ENCODE measurements at regions not wholly inside any gene's neighbourhood (a gene's known extent, or its start where the extent isn't known, plus 50 kb on each side); places are given as distances from the start of the nearest gene placed in this dataset.

- no peaks in the 10 kb centered on the region for H3K4me1 Mint-ChIP-seq (ENCODE audit: low read depth)
- H3K36me3 Mint-ChIP-seq (ENCODE audit: low read depth) = no peaks in the 10 kb centered on the region
- no peak overlapping the region for H3K27ac Mint-ChIP-seq
- peaks cover 8% of the 10 kb centered on the region for H3K9me3 Mint-ChIP-seq
- H3K4me3 Mint-ChIP-seq = no peak overlapping the region
- no peaks in the 10 kb centered on the region for H3K27me3 Mint-ChIP-seq
Measured at GRCh38 chr3:28905798-28906197, 375.1 kb upstream of the RBMS3 start.

DNA sequence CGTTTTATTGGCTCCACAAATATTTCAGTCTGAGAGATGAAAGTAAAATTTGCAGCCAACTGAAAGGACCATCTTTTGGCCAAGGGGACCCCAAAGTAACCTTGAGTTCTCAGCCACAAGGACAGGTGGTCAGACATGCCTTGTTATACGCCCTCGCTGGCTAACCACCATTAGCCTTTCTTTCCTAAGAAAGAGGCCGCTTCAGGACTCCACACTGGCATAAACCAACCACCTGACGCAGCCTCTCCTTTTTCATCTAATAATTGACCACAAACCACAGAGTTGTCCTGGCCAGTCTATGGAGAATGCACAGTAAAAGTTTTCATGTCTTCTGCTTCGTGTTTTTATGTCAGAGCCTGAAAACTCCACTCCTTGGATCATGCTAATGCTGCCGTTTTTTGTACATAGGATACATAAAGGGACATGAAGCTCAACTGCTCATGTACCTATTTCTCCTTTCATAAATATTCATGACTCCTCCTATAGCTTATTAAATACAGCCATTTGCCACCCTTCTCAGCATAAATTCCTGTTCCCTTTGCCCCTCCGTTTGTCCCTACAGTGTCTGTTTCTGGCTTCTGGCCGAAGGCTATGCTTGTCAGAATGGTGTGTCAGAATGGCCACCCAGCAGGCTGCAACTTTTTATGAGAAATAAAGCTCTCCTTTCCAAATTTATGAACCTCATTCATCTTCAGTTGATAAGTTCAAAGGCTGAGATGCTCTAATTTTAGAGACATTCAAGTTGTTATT is 374.1 kb upstream of the RBMS3 start:
- H3K36me3 Mint-ChIP-seq (ENCODE audit: low read depth) = no peaks in the 10 kb centered on the region
- no peak overlapping the region for H3K4me3 Mint-ChIP-seq
- no peaks in the 10 kb centered on the region for H3K27me3 Mint-ChIP-seq
- H3K27ac Mint-ChIP-seq = no peak overlapping the region
- H3K9me3 Mint-ChIP-seq = peaks cover 8% of the 10 kb centered on the region
- H3K4me1 Mint-ChIP-seq (ENCODE audit: low read depth) = no peaks in the 10 kb centered on the region

DNA sequence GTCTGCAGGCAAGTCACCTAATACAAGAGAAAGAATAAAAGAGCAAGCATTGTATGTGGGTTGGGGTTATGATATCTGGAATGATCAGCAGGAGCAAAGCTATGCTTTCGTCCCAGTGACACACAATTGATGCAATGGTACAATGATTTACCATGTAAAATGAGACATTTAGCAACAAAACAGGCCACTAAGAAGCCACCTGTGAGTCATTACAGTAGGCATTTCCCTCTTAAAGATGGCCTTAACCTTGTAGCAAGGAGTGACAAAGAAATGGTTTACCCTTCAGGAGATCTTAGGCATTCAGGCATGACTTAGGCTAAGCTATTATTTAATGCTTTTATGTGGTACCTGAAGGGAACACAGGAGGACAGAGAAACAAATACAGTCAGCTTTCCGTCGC is 373.3 kb upstream of the RBMS3 start:
- Mint-ChIP-seq H3K9me3 (peaks cover 8% of the 10 kb centered on the region), H3K4me3 (no peak overlapping the region), H3K36me3 (ENCODE audit: low read depth) (no peaks in the 10 kb centered on the region), H3K27ac (no peak overlapping the region), H3K27me3 (no peaks in the 10 kb centered on the region), H3K4me1 (ENCODE audit: low read depth) (no peaks in the 10 kb centered on the region)

DNA sequence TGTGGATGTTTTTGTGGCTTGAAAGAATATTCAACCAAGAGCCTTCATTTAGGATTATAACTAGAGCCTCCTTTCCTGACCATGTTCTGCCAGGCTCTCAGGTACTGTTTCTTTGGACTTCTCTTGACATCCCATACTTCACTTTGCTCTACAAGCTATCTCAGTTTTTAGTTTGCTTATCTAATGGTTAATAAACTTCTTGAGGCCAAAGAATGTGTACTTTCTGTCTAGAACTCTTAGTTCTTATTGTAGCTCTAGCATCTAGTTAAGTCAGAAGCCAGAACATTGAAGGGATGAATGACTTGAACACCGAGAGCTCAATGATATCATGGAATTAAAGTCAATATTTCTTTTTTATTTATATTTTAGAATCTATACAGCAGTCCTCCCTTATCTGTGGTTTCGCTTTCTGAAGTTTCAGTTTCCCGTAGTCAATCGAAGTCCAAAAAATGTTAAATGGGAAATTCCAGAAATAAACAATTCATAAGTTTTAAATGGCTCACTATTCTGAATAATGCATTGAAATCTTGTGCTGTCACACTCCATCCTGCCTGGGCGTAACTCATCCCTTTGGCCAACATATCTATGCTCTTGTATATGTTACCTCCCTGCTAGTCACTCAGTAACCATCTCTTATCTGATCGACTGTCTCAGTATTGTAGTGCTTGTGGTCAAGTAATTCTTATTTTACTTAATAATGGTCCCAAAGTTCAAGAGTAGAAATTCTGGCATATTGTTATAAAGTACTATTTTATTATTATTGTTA is 368.6 kb upstream of the RBMS3 start:
- Mint-ChIP-seq H3K36me3 (ENCODE audit: low read depth) (no peaks in the 10 kb centered on the region), H3K27me3 (peaks cover 7% of the 10 kb centered on the region), H3K9me3 (peaks cover 4% of the 10 kb centered on the region), H3K4me3 (no peak overlapping the region), H3K4me1 (ENCODE audit: low read depth) (peaks cover 10% of the 10 kb centered on the region), H3K27ac (no peak overlapping the region)

DNA sequence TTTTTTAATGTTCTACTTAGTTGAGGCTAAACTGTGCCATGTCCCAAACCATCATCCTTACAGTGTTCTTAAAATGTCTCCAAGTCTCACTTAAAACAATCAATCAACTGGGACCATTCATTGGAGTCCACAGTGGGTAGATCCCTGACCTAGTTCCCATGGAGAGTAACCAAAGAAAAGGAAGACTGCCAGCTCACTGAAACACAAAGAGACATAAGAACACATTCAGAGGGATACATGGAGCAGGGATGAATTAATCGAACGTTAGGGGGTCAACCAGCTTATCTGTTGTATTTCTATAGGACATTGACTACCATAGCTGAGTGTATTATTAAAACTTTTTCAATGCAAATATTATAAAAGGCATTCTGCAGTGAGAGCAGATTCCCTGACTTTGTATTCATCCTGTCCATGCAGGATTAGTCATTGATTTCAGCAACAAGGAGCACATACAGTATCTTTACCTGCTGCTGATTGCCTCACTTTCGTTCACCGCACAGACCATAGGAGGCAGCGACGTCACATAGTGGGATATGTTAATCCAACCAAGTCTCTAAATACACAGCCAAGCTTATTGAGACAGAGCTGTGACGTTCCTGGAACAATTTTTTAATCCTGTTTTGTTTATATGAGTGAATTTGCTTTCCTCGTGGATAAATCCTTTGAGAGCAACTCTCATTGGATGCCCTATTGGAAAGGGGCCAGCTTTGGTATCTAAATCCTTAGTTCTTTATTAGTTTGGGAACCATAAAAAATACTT is 364.9 kb upstream of the RBMS3 start:
- Mint-ChIP-seq H3K27me3 (peaks cover 7% of the 10 kb centered on the region), H3K27ac (no peak overlapping the region), H3K4me1 (ENCODE audit: low read depth) (peaks cover 10% of the 10 kb centered on the region), H3K9me3 (no peaks in the 10 kb centered on the region), H3K4me3 (no peak overlapping the region), H3K36me3 (ENCODE audit: low read depth) (no peaks in the 10 kb centered on the region)

DNA sequence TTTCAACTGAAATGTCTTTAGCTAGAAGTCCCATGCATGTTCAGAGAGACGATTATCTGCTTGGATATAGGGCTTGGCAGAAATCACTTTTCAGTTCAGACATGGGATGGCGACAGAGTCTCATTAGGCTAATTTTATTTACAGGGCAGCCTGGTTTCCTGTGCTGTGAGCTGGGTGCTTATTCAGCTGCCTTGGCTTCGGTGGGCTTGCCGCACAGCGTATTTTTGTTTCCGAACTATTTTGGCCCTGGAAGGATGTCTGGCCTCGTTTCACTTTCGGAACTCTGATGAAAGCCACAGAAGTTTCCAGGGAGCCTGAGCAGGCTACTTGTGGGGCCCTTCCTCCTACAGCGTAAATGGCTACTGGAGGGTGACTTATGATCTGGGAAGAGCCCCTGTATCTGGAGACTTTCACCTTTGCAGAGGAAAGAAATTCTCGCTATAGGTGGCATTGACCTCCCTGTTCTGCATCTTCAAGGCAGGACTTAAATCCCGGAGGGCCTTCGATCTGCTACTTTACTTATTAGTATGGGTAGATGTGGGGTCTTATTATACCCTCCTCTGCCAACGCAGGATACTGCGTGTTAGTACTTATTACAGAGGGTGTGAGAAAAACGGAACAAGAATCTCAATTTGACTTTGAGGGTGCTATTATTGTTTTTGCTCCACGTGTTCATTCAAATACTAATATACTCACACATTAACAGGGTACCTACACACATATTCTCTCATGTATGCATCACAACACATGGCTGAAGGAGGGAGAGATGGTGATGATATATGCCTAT is 364.0 kb upstream of the RBMS3 start:
- Mint-ChIP-seq H3K4me1 (ENCODE audit: low read depth) (peaks cover 10% of the 10 kb centered on the region), H3K4me3 (no peak overlapping the region), H3K27ac (no peak overlapping the region), H3K27me3 (peaks cover 7% of the 10 kb centered on the region), H3K36me3 (ENCODE audit: low read depth) (no peaks in the 10 kb centered on the region), H3K9me3 (no peaks in the 10 kb centered on the region)

DNA sequence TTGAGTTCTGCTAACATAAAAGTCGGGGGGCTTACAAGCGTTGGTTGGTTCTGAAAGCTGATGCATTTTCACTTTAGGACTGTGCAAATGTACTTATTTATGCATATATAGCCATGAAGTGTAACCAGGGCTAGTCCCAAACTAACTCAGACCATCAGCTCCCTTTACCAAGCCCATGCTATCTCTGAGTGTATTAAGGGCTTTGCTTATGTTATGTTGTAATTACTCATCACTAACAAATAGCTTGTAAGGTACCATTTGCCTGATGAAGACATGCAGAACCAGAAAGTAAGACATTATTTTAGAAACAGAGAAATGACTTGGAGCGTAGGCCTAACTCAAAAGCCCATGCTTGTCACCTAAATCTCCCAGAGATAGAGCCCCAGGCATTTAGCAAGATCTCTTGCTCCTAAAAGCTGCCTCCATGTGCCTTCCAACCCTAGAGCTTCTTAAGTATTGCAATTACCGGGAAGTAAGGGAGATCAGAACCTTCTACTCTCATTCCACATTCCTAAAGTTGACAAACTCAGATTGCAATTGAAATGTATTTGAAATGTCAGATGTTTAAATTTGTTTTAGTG is 362.9 kb upstream of the RBMS3 start:
- Mint-ChIP-seq H3K27me3 (peaks cover 7% of the 10 kb centered on the region), H3K4me3 (no peak overlapping the region), H3K9me3 (no peaks in the 10 kb centered on the region), H3K27ac (no peak overlapping the region), H3K4me1 (ENCODE audit: low read depth) (peaks cover 10% of the 10 kb centered on the region), H3K36me3 (ENCODE audit: low read depth) (no peaks in the 10 kb centered on the region)

GRCh38 chr3:28922376-28922775 is 358.5 kb upstream of the RBMS3 start:
- H3K4me3 Mint-ChIP-seq = no peak overlapping the region
- no peaks in the 10 kb centered on the region for H3K9me3 Mint-ChIP-seq
- H3K36me3 Mint-ChIP-seq (ENCODE audit: low read depth) = no peaks in the 10 kb centered on the region

GRCh38 chr3:28923994-28924393 is 356.9 kb upstream of the RBMS3 start:
- H3K4me1 Mint-ChIP-seq (ENCODE audit: low read depth) = no peaks in the 10 kb centered on the region
- H3K36me3 Mint-ChIP-seq (ENCODE audit: low read depth) = no peaks in the 10 kb centered on the region
- no peak overlapping the region for H3K4me3 Mint-ChIP-seq
- H3K27me3 Mint-ChIP-seq = no peaks in the 10 kb centered on the region
- H3K9me3 Mint-ChIP-seq = no peaks in the 10 kb centered on the region
- H3K27ac Mint-ChIP-seq = no peak overlapping the region

More at GRCh38 chr3:28922376-28922775, 358.5 kb upstream of the RBMS3 start:
- Mint-ChIP-seq H3K27ac (no peak overlapping the region), H3K4me1 (ENCODE audit: low read depth) (no peaks in the 10 kb centered on the region), H3K27me3 (no peaks in the 10 kb centered on the region)

DNA sequence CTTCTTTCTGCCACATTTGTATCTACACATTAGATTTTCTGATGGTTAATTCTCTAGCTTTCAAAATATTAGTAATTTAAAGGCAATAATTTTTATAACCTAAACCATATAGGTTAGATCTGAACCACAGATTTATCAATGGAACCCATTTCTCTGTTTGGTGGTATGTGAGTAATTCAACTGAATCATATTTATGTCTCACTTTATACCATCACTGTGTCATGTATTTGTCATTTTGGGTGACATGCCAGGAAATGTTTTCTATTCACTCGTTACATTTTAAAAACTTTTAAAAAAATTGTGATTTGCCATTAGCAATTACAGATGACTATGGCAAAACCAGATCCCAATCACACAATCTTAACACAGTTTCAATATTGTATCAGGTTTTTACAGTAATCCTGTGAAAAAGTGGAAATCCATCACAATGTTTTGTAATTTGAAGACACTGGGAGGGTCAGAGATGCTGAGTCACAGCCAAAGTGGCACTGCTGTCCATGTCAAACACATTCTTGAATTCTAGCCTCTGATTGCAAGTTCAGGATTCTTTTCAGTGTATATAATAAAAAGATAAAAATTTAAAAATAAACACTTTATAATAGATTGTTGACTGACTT is 356.0 kb upstream of the RBMS3 start:
- Mint-ChIP-seq H3K27ac (no peak overlapping the region), H3K4me3 (no peak overlapping the region), H3K4me1 (ENCODE audit: low read depth) (no peaks in the 10 kb centered on the region), H3K36me3 (ENCODE audit: low read depth) (no peaks in the 10 kb centered on the region), H3K27me3 (no peaks in the 10 kb centered on the region), H3K9me3 (no peaks in the 10 kb centered on the region)

GRCh38 chr3:28933337-28933736 is 347.5 kb upstream of the RBMS3 start:
- H3K4me3 Mint-ChIP-seq = no peak overlapping the region
- H3K27ac Mint-ChIP-seq = no peak overlapping the region
- peaks cover 4% of the 10 kb centered on the region for H3K27me3 Mint-ChIP-seq
- H3K4me1 Mint-ChIP-seq (ENCODE audit: low read depth) = peaks cover 14% of the 10 kb centered on the region
- no peaks in the 10 kb centered on the region for H3K36me3 Mint-ChIP-seq (ENCODE audit: low read depth)
- no peaks in the 10 kb centered on the region for H3K9me3 Mint-ChIP-seq

- peaks cover 14% of the 10 kb centered on the region for H3K4me1 Mint-ChIP-seq (ENCODE audit: low read depth)
- no peaks in the 10 kb centered on the region for H3K9me3 Mint-ChIP-seq
- no peak overlapping the region for H3K4me3 Mint-ChIP-seq
- no peaks in the 10 kb centered on the region for H3K36me3 Mint-ChIP-seq (ENCODE audit: low read depth)
- H3K27me3 Mint-ChIP-seq = peaks cover 4% of the 10 kb centered on the region
- H3K27ac Mint-ChIP-seq = no peak overlapping the region
Measured at GRCh38 chr3:28934126-28934813, 346.6 kb upstream of the RBMS3 start.

DNA sequence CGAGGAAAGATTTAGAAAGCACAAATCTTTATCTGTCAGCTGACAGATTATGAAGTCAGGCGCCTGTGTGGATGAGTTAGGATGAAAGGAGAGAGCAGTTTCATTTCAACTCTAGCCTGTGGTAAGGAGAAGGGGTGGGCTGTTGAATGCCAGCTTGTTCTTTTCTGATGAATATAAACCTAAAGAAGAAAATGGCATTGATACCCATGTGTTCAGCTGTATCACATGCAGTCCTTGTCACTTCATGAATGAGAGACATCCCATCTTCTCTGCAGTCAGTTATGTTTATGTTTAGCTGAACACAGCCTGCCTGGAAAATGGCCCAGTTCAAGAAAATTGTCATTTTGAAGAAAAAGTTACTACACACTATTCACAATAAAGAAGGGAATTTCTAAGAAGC is 345.7 kb upstream of the RBMS3 start:
- no peaks in the 10 kb centered on the region for H3K36me3 Mint-ChIP-seq (ENCODE audit: low read depth)
- H3K4me3 Mint-ChIP-seq = no peak overlapping the region
- H3K9me3 Mint-ChIP-seq = no peaks in the 10 kb centered on the region
- peaks cover 17% of the 10 kb centered on the region for H3K4me1 Mint-ChIP-seq (ENCODE audit: low read depth)
- peaks cover 4% of the 10 kb centered on the region for H3K27me3 Mint-ChIP-seq
- peak overlapping the region; percentile 17 for H3K27ac Mint-ChIP-seq

Data from stimulated activated naive CD8-positive, alpha-beta T cell treated with anti-CD3 and anti-CD28 coated beads, Interleukin-15, Interleukin-2, amounts not matched to agents 100 ng/mL and 50 ng/mL, for 24 hours (primary cell).